Parathyroid adenoma (tissue), 2 donors: ENCODE measurements at regions not wholly inside any gene's neighbourhood (a gene's known extent, or its start where the extent isn't known, plus 50 kb on each side); places are given as distances from the start of the nearest gene placed in this dataset.

Experiments
- H2AFZ ChIP-seq: fragments of 300-600 bp; sonication (generic); one replicate; pipeline ENCODE4 v1.7.0; 2017; ENCODE audit warnings: antibody characterized with exemption, mild to moderate bottlenecking
- H3K27ac ChIP-seq: fragments of 300-600 bp; sonication (generic); one replicate; pipeline ENCODE4 v1.7.0; 2017
- H3K27me3 ChIP-seq: fragments of 300-600 bp; sonication (generic); one replicate; pipeline ENCODE4 v1.7.0; 2017; ENCODE audit warnings: low read length; ENCODE audit not compliant: control insufficient read depth, insufficient read depth
- H3K36me3 ChIP-seq: fragments of 300-600 bp; sonication (generic); one replicate; pipeline ENCODE4 v1.7.0; 2017; ENCODE audit warnings: low read length; ENCODE audit not compliant: control insufficient read depth, insufficient read depth
- H3K4me1 ChIP-seq: fragments of 300-600 bp; sonication (generic); one replicate; pipeline ENCODE4 v1.7.0; 2017; ENCODE audit warnings: control low read depth
- H3K4me2 ChIP-seq: fragments of 300-600 bp; sonication (generic); one replicate; pipeline ENCODE4 v1.7.0; 2017; ENCODE audit warnings: low read length
- H3K4me3 ChIP-seq: fragments of 300-600 bp; sonication (generic); one replicate; pipeline ENCODE4 v1.7.0; 2017; ENCODE audit warnings: low read depth, low read length
- H3K79me2 ChIP-seq: fragments of 300-600 bp; sonication (generic); one replicate; pipeline ENCODE4 v1.7.0; 2017; ENCODE audit warnings: control low read depth
- H3K9ac ChIP-seq: fragments of 300-600 bp; sonication (generic); one replicate; pipeline ENCODE4 v1.7.0; 2017; ENCODE audit warnings: mild to moderate bottlenecking
- H3K9me3 ChIP-seq: fragments of 300-600 bp; sonication (generic); one replicate; pipeline ENCODE4 v1.7.0; 2017; ENCODE audit warnings: low read length; ENCODE audit not compliant: control insufficient read depth
- TF ChIP-seq, protein P1 (sequence below): fragments of 300-600 bp; sonication (generic); IDR thresholded peaks from one replicate; pipeline ENCODE4 v1.7.0; 2017; ENCODE audit warnings: antibody characterized with exemption, mild to moderate bottlenecking
- donor health status: primary hyperparathyroidism.

GRCh38 chr9:2904242-2904930, 60.5 kb upstream of the PUM3 start:
- Histone ChIP-seq H3K27ac (no peak overlapping the region), H3K9ac (no peak overlapping the region), H3K36me3 (no peaks in the 10 kb centered on the region), H3K4me1 (no peaks in the 10 kb centered on the region), H3K27me3 (no peaks in the 10 kb centered on the region), H3K4me3 (no peak overlapping the region), H3K9me3 (no peaks in the 10 kb centered on the region), H3K79me2 (no peaks in the 10 kb centered on the region), H3K4me2 (no peak overlapping the region), H2AFZ (no peak overlapping the region)
- TF ChIP-seq, protein P1, sequence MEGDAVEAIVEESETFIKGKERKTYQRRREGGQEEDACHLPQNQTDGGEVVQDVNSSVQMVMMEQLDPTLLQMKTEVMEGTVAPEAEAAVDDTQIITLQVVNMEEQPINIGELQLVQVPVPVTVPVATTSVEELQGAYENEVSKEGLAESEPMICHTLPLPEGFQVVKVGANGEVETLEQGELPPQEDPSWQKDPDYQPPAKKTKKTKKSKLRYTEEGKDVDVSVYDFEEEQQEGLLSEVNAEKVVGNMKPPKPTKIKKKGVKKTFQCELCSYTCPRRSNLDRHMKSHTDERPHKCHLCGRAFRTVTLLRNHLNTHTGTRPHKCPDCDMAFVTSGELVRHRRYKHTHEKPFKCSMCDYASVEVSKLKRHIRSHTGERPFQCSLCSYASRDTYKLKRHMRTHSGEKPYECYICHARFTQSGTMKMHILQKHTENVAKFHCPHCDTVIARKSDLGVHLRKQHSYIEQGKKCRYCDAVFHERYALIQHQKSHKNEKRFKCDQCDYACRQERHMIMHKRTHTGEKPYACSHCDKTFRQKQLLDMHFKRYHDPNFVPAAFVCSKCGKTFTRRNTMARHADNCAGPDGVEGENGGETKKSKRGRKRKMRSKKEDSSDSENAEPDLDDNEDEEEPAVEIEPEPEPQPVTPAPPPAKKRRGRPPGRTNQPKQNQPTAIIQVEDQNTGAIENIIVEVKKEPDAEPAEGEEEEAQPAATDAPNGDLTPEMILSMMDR: no peak
